Stimulated activated naive B cell treated with anti-CD40 and anti-IgM and Interleukin-4, amounts not matched to agents 10 μg/mL and 1 μg/mL and 100 μg/mL, for 72 hours (primary cell): ENCODE measurements at regions not wholly inside any gene's neighbourhood (a gene's known extent, or its start where the extent isn't known, plus 50 kb on each side); places are given as distances from the start of the nearest gene placed in this dataset.

Experiments used
- ATAC-seq, 2 donors: fragments of 150-1000 bp; cut with Tn5 transposase; replicated peaks; 2 replicates each; pipeline ENCODE4 v1.10.0; 2021; ENCODE audit warnings: moderate library complexity in 1 of 2
- DNase-seq: peaks from one replicate; pipeline ENCODE4 v3.0.0; 2021
- H3K27ac Mint-ChIP-seq: one replicate; pipeline ENCODE4 v1.8.0; 2022; ENCODE audit warnings: mild to moderate bottlenecking, mixed read lengths
- H3K27me3 Mint-ChIP-seq, 2 donors: one replicate each; pipeline ENCODE4 v1.8.0; 2022; ENCODE audit warnings: mixed read lengths in 2 of 2
- H3K36me3 Mint-ChIP-seq, 2 donors: one replicate each; pipeline ENCODE4 v1.8.0; 2022; ENCODE audit warnings: mixed read lengths in 2 of 2, mild to moderate bottlenecking in 1 of 2
- H3K4me1 Mint-ChIP-seq, 2 donors: one replicate each; pipeline ENCODE4 v1.8.0; 2022; ENCODE audit warnings: mixed read lengths in 2 of 2, mild to moderate bottlenecking in 1 of 2
- H3K4me3 Mint-ChIP-seq, 2 donors: one replicate each; pipeline ENCODE4 v1.8.0; 2022; ENCODE audit warnings: mild to moderate bottlenecking in 2 of 2, mixed read lengths in 2 of 2, moderate library complexity in 1 of 2
- H3K9me3 Mint-ChIP-seq, 2 donors: one replicate each; pipeline ENCODE4 v1.8.0; 2022; ENCODE audit warnings: mixed read lengths in 2 of 2, mild to moderate bottlenecking in 1 of 2

DNA sequence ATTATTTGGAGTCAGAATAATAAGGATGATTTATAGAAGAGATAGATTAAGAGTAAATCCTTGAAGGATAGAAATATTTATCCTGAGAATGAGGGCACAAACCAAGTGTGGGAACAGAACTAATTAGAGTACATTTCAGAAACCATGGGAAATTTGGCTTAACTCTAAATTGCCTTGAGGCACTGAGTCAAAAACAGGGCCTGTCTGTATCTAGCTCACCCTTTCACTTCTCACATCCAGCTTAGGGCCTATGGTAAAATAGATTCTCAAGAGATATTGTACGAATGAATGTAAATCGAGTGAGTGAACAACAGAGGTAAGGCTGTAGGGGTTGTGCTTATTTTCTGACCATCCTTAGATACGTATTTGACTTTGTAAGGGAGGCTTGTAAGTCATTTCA lies 586.1 kb upstream of the DPPA4 start:
- Mint-ChIP-seq H3K4me3 (no peak overlapping the region), H3K9me3 (no peaks in the 10 kb centered on the region), H3K27ac (no peak overlapping the region), H3K27me3 (no peaks in the 10 kb centered on the region), H3K36me3 (no peaks in the 10 kb centered on the region), H3K4me1 (no peaks in the 10 kb centered on the region)
- DNase-seq (no peak), ATAC-seq (no peak)

DNA sequence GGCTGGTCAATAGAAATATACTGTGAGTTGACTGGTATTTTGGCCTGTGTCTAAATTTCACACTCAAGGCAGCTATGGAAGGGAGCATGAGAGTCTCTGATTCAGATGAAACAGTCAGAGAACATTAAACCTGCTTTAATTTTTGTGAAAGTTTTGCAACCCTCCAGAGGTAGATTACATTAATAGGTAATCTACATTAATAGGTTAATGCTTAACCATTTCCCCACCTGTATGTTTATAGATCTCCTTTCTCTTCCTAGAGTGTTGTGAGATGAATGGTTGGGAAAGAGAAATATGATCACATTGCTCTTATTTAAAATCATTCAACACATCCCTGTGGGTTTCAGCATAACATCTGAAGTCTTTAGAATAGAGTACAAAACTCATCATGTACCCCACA lies 586.9 kb upstream of the DPPA4 start:
- no peaks in the 10 kb centered on the region for H3K9me3 Mint-ChIP-seq
- no peaks in the 10 kb centered on the region for H3K4me1 Mint-ChIP-seq
- H3K4me3 Mint-ChIP-seq, result no peak overlapping the region
- no peak for DNase-seq
- no peaks in the 10 kb centered on the region for H3K27me3 Mint-ChIP-seq
- no peaks in the 10 kb centered on the region for H3K36me3 Mint-ChIP-seq
- H3K27ac Mint-ChIP-seq, result no peak overlapping the region
- ATAC-seq, result no peak

DNA sequence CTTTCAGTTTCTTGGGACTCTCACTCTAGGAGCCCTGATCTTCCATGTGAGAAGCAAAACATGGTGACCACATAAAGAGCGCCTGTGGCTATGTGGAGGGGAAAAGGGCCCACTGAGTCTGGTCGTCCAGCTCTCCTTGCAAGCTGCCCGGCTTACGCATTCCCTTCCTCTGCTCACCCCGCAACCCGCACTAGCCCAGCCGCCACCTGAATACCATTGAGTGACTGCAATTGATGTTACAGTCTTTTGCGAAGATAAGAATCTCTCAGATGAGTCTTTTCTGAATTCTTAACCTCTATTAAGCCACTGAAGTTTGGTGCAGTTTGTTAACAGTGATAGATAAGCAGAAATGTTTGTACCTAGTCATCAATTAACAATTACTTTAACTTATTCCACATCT lies 589.0 kb upstream of the DPPA4 start:
- Mint-ChIP-seq H3K9me3 (no peaks in the 10 kb centered on the region), H3K27me3 (no peaks in the 10 kb centered on the region), H3K4me3 (no peak overlapping the region), H3K4me1 (no peaks in the 10 kb centered on the region), H3K36me3 (no peaks in the 10 kb centered on the region), H3K27ac (no peak overlapping the region)
- DNase-seq, result no peak
- ATAC-seq, result no peak

DNA sequence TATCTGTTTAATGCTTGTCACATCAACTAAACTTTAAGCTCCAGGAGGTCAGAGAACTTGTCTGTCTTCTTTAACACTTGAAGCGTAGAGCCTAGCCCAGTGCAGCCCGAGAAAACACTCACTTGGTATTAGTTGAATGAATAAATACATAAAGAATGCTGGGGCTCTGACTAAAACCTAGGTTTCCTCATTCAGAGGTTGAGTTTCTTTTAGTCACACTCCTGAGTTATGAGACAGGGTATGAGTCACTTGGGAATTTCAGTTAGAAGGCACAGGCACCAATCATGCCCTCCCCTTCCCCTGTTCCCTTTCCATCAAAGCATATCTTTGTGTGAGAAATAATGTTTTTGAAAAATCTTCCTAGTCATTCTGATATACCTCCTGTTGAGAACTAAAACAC lies 589.8 kb upstream of the DPPA4 start:
- no peaks in the 10 kb centered on the region for H3K27me3 Mint-ChIP-seq
- no peaks in the 10 kb centered on the region for H3K36me3 Mint-ChIP-seq
- DNase-seq (no peak), ATAC-seq (no peak)
- no peak overlapping the region for H3K4me3 Mint-ChIP-seq
- H3K27ac Mint-ChIP-seq, result no peak overlapping the region
- H3K9me3 Mint-ChIP-seq, result no peaks in the 10 kb centered on the region
- no peaks in the 10 kb centered on the region for H3K4me1 Mint-ChIP-seq

DNA sequence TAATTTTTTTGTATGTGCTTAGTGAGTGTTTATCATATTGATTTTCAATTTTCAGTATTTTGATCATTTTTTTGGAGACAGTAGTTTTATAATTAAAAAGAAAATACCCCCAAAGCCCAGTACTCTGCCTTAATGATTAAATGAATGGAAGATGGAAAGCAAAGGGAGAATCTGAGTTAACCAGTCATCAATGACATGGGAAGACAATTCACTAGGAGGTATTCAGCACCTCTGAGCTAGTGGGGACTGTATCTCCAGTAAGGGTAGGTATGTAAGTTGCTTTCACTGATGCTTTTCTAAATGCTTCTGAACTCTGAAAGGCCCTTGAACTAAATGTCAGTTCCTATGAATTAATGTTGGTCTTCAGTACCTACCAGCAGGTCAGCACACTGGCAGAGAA lies 590.4 kb upstream of the DPPA4 start:
- no peaks in the 10 kb centered on the region for H3K9me3 Mint-ChIP-seq
- no peak for DNase-seq
- no peak for ATAC-seq
- H3K27me3 Mint-ChIP-seq, result no peaks in the 10 kb centered on the region
- H3K4me1 Mint-ChIP-seq, result no peaks in the 10 kb centered on the region
- H3K27ac Mint-ChIP-seq, result no peak overlapping the region
- H3K4me3 Mint-ChIP-seq, result no peak overlapping the region
- no peaks in the 10 kb centered on the region for H3K36me3 Mint-ChIP-seq

DNA sequence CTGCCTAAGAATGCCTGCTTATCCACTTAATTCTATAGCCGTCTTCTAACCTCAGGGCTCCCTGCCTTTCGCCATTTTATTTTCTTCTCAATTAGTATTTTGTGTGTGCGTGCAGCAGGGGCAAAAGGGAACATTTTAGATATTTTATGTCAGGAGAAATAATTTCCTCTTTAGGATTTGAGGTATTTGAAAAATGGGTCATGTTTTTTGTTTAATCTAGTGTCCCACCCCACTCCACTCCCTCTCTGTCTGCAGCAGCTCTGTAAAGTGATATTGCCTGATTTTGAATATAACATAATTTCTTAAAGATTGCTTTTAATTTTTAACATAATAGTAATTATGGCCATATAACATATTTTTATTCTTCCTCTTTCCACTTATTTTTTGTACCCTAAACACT lies 593.2 kb upstream of the DPPA4 start:
- H3K27me3 Mint-ChIP-seq, result no peaks in the 10 kb centered on the region
- H3K27ac Mint-ChIP-seq, result no peak overlapping the region
- no peak for ATAC-seq
- H3K4me3 Mint-ChIP-seq, result no peak overlapping the region
- no peaks in the 10 kb centered on the region for H3K4me1 Mint-ChIP-seq
- H3K36me3 Mint-ChIP-seq, result no peaks in the 10 kb centered on the region
- no peaks in the 10 kb centered on the region for H3K9me3 Mint-ChIP-seq
- no peak for DNase-seq

DNA sequence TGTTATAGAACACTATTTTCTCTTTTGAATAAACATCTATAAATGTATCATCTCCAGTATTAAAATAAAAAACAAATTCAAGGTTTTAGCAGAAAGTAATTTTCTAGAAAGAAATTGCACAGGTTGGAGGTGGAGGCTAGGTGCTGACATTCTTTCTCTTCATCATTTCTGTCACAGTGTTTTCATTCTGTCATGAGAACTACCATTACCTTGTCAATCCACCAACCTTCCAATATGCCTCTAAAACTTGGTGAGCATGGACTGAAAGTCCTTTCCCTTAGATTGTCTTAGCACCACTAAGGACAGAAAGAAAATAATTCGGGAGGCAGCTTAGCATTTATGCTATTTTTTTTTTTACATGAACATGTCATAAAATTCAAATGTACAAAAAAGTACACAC lies 596.2 kb upstream of the DPPA4 start:
- Mint-ChIP-seq H3K36me3 (no peaks in the 10 kb centered on the region), H3K4me1 (no peaks in the 10 kb centered on the region), H3K27ac (no peak overlapping the region), H3K27me3 (no peaks in the 10 kb centered on the region), H3K4me3 (no peak overlapping the region), H3K9me3 (no peaks in the 10 kb centered on the region)
- DNase-seq, result no peak
- no peak for ATAC-seq

DNA sequence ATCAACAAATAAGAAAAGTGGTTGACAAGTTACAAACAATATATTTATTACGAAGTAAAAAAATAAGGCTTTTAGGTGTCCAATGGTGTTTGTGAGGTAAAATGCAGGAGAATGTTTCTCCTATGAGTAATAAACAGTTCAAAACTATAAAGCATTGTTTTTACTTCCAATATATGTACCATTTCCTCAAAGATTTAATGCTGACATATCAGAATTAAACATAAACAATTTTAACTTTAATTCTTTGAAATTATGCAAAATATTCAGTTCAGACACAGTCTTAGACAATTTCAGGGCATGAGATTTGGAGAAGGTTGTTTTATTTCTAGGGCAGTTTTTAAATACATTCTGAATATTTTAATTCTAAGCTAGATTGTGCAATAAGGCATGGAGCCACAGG lies 602.5 kb upstream of the DPPA4 start:
- no peak for DNase-seq
- H3K4me1 Mint-ChIP-seq, result no peaks in the 10 kb centered on the region
- H3K4me3 Mint-ChIP-seq, result no peak overlapping the region
- no peaks in the 10 kb centered on the region for H3K27me3 Mint-ChIP-seq
- ATAC-seq, result no peak
- peaks cover 0 to 4% of the 10 kb centered on the region in 2 donors for H3K9me3 Mint-ChIP-seq
- H3K27ac Mint-ChIP-seq, result no peak overlapping the region
- H3K36me3 Mint-ChIP-seq, result no peaks in the 10 kb centered on the region

DNA sequence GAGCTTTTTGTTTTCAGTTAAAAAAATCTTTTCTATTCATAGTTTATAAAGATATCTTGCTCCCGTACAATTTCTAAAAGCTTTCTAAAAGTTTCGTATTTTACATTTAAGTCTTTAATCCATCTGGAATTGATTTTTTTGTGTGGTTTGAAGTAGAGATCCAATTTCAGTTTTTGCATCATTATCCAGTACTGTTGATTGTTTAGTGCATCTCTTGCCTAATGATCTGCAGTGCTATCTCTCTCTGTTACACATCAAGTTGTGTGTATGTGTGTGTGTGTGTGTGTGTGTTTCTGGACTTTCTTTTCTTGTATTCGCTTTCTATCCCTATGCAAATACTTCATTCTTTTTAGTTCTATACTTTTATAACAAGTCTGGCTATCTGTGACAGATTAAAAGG lies 605.8 kb upstream of the DPPA4 start:
- H3K27me3 Mint-ChIP-seq, result no peaks in the 10 kb centered on the region
- DNase-seq, result no peak

DNA sequence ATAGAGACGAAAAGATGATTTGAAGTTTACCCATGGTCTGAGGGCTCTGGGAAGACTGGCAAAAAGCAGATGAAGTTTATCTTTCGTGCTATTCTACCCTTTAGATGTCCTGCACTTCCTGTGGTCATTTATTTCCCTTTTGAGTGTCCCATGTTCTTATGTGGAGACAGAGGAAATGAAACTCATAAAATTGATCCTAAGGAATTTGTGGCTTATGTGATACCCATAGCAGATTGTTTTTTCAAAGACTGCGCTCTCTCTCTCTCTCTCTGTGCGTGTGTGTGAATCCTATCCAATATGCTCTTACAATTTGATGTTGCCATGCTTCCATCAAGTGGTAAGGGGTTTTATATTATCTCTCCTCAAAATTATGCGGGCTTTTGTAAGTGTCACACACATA lies 607.5 kb upstream of the DPPA4 start:
- ATAC-seq (no peak), DNase-seq (no peak)
- Mint-ChIP-seq H3K36me3 (no peaks in the 10 kb centered on the region), H3K9me3 (peaks cover 3 to 6% of the 10 kb centered on the region in 2 donors), H3K27ac (no peak overlapping the region), H3K27me3 (no peaks in the 10 kb centered on the region), H3K4me1 (no peaks in the 10 kb centered on the region), H3K4me3 (no peak overlapping the region)

More for the DNA sequence above, 605.8 kb upstream of the DPPA4 start:
- Mint-ChIP-seq H3K36me3 (no peaks in the 10 kb centered on the region), H3K9me3 (peaks cover 3 to 6% of the 10 kb centered on the region in 2 donors), H3K4me3 (no peak overlapping the region), H3K4me1 (no peaks in the 10 kb centered on the region), H3K27ac (no peak overlapping the region)
- no peak for ATAC-seq

DNA sequence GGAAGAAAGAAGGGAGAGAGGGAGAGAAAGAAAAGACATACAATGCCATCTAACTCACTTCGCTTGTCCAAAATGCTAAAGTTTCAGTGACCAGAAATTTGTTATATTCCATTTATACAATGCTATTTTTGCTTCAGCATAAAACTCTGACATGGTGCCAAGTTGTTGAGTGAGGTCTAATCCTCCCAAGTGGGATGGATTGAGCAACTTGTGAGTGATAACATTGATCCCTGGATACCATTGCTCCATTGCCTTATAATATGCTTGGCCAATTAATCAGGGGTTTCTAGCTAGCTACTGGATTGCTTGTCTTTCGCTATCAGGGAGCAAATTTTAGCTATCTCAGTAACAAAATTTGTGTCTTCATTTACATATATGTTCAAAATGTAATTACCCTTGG lies 615.6 kb upstream of the DPPA4 start:
- DNase-seq, result no peak
- H3K9me3 Mint-ChIP-seq, result peaks cover 0 to 2% of the 10 kb centered on the region in 2 donors
- H3K27me3 Mint-ChIP-seq, result no peaks in the 10 kb centered on the region
- H3K4me3 Mint-ChIP-seq, result no peak overlapping the region
- H3K4me1 Mint-ChIP-seq, result no peaks in the 10 kb centered on the region
- H3K27ac Mint-ChIP-seq, result no peak overlapping the region
- H3K36me3 Mint-ChIP-seq, result no peaks in the 10 kb centered on the region
- no peak for ATAC-seq

DNA sequence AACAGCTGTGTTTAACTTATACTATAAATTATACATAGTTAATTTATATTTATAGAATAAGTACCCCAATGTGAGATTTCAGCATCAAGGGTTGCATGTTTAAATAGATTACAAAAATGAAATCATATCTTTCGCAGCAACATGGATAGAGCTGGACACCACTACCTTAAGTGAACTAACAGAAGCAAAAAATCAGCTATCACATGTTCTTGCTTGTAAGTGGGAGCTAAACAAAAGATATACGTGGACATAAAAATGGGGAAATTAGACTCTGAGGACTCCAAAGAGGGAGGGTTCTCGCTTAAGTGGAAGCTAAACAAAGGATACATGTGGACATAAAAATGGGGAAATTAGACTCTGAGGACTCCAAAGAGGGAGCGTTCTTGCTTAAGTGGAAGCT lies 626.5 kb upstream of the DPPA4 start:
- ATAC-seq (no peak), DNase-seq (no peak)
- H3K4me3 Mint-ChIP-seq, result no peak overlapping the region
- peaks cover 0 to 2% of the 10 kb centered on the region in 2 donors for H3K9me3 Mint-ChIP-seq
- H3K4me1 Mint-ChIP-seq, result no peaks in the 10 kb centered on the region
- no peaks in the 10 kb centered on the region for H3K27me3 Mint-ChIP-seq
- no peaks in the 10 kb centered on the region for H3K36me3 Mint-ChIP-seq
- H3K27ac Mint-ChIP-seq, result no peak overlapping the region

DNA sequence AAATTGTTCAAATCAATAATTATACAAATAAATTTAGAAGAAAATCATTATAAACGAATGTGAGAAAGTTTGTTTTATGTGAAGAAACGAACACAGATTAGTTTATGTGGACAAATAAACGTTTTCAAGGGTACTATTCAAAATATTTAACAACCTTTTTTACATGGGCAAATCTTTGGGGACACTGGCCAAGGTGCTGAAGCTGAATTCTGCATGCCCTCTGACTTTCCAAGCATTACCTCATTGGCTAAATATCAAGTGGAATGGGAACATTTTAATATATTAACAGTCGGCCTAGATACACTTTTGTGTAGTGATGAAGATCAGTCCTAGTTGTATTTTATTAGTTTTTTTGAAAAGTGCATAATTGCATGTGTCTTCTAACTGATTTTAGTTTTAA lies 636.4 kb upstream of the DPPA4 start:
- Mint-ChIP-seq H3K9me3 (peaks cover 0 to 4% of the 10 kb centered on the region in 2 donors), H3K27ac (no peak overlapping the region), H3K4me1 (no peaks in the 10 kb centered on the region), H3K4me3 (no peak overlapping the region), H3K27me3 (no peaks in the 10 kb centered on the region), H3K36me3 (no peaks in the 10 kb centered on the region)
- ATAC-seq (no peak), DNase-seq (no peak)

DNA sequence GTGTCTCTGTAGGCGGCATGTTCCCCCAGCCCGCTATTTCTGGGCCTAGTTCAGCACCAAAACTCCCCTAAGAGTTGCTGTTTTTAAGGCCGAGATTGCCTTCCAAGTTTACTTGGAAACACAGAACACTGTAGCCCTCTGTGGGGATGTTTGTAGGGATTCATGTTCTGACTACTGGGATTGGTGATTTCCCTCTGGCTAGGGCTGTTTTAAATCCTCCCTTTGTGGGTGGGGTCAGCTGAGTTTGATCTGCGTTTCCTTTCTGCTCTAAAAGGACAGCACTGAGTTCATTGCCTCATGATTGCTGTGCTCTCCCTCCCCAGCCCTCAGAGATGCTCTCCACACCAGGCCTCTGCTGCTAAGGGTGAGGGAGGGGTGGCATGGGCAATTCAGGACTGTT lies 640.6 kb upstream of the DPPA4 start:
- ATAC-seq (no peak), DNase-seq (no peak)
- no peak overlapping the region for H3K4me3 Mint-ChIP-seq
- H3K4me1 Mint-ChIP-seq, result no peaks in the 10 kb centered on the region
- no peaks in the 10 kb centered on the region for H3K27me3 Mint-ChIP-seq
- H3K36me3 Mint-ChIP-seq, result no peaks in the 10 kb centered on the region
- H3K27ac Mint-ChIP-seq, result no peak overlapping the region
- H3K9me3 Mint-ChIP-seq, result peaks cover 0 to 4% of the 10 kb centered on the region in 2 donors

DNA sequence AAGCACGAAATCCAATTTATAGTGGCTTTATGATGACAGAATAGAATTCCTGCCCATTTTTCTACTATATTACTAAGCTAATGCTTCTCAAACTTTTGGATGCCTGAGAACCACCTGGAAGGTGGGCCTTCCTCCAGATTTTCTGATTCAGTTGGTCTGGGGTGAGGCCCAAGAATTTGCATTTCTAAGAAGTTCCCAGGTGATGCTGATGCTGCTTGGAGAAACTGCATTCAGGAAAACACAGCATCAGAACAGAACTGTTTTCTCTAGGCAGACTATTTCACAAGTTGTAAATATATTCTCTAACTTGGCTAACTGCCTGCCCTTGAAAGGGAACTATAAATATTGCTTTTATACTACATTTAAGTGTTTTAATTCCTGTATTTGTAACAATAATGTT lies 644.9 kb upstream of the DPPA4 start:
- H3K4me3 Mint-ChIP-seq, result no peak overlapping the region

DNA sequence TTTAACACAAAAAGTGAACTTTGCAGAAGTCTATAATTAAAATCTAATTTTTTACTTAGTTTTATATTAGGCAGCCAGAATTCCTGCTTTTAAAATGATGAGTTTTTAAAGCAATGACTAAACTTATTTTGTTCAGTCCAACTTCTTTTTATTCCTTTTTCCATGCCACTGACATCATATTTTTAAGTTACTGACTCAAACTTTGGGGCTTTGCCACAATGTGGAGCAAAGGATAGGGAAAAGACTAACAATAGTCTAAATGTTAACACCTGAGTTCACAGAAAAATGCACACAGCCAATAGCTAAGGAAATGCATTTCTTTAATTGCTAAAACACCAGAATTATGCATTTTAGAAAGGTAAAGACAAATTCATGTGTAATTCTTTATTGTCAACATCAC lies 647.6 kb upstream of the DPPA4 start:
- H3K27me3 Mint-ChIP-seq, result no peaks in the 10 kb centered on the region
- H3K27ac Mint-ChIP-seq, result no peak overlapping the region
- ATAC-seq (no peak), DNase-seq (no peak)
- H3K36me3 Mint-ChIP-seq, result no peaks in the 10 kb centered on the region
- H3K4me1 Mint-ChIP-seq, result no peaks in the 10 kb centered on the region
- no peak overlapping the region for H3K4me3 Mint-ChIP-seq
- H3K9me3 Mint-ChIP-seq, result no peaks in the 10 kb centered on the region

More for the DNA sequence above, 644.9 kb upstream of the DPPA4 start:
- no peaks in the 10 kb centered on the region for H3K36me3 Mint-ChIP-seq
- H3K4me1 Mint-ChIP-seq, result no peaks in the 10 kb centered on the region
- ATAC-seq (no peak), DNase-seq (no peak)
- peaks cover 0 to 1% of the 10 kb centered on the region in 2 donors for H3K9me3 Mint-ChIP-seq
- no peaks in the 10 kb centered on the region for H3K27me3 Mint-ChIP-seq
- no peak overlapping the region for H3K27ac Mint-ChIP-seq
